Panc1 (cell line): ENCODE measurements at regions not wholly inside any gene's neighbourhood (a gene's known extent, or its start where the extent isn't known, plus 50 kb on each side); places are given as distances from the start of the nearest gene placed in this dataset.
"Not testable (repeated sequence)": the region's sequence is repeated elsewhere in the genome, so short reads cannot be mapped to it uniquely, and the experiment has no call there.

Experiments
- ATAC-seq: fragments of 200-7000 bp; cut with Tn5 transposase; 2 replicates; pipeline ENCODE4 v1.9.1; 2020; ENCODE audit warnings: mild to moderate bottlenecking, moderate library complexity
- BruUV-seq: library from RNA; stranded (reverse); fragments of 400-500 nt; replicated peaks from 2 replicates; lab custom pipeline; 2021; lab: Mats Ljungman, UMichigan
- CTCF ChIA-PET: fragments of 300-600 bp; sonication (Branson Sonifier 250); formaldehyde crosslinking; loops from one replicate; lab custom pipeline; 2022; ENCODE audit warnings: antibody characterized with exemption; lab: Charles Lee
- POLR2A ChIA-PET: fragments of 300-600 bp; sonication (Branson Sonifier 250); formaldehyde crosslinking; loops from one replicate; lab custom pipeline; 2022; ENCODE audit warnings: antibody characterized with exemption; lab: Charles Lee
- DNase-seq: peaks from one replicate; pipeline ENCODE4 v3.0.0-alpha.2; 2010; ENCODE audit warnings: low read depth, low spot score
- H3K27ac ChIP-seq: 2 replicates; pipeline ENCODE4 v1.5.1; 2011; ENCODE audit warnings: mild to moderate bottlenecking, low read length, inconsistent platforms
- H3K27me3 ChIP-seq: fragments of 200-500 bp; sonication (Bioruptor generic); 2 replicates; pipeline ENCODE4 v1.6.0; 2014; ENCODE audit warnings: low read length, inconsistent platforms; ENCODE audit not compliant: control insufficient read depth, insufficient read depth
- H3K36me3 ChIP-seq: fragments of 200-500 bp; sonication (Bioruptor generic); 2 replicates; pipeline ENCODE4 v1.5.1; 2014; ENCODE audit warnings: inconsistent platforms, mild to moderate bottlenecking, low read length, moderate library complexity; ENCODE audit not compliant: control insufficient read depth, insufficient read depth
- H3K4me1 ChIP-seq: 2 replicates; pipeline ENCODE4 v1.5.1; 2011; ENCODE audit warnings: inconsistent platforms, mild to moderate bottlenecking, low read length, moderate library complexity; ENCODE audit not compliant: control insufficient read depth, insufficient read depth
- H3K4me3 ChIP-seq, 2 experiments: 2 replicates each; pipeline ENCODE4 v1.5.1; 2011 to 2012; ENCODE audit warnings: low read depth in 2 of 2, low read length in 2 of 2, mild to moderate bottlenecking in 2 of 2, inconsistent platforms in 1 of 2, moderate library complexity in 1 of 2
- H3K9me3 ChIP-seq: fragments of 200-500 bp; sonication (Bioruptor generic); 2 replicates; pipeline ENCODE4 v1.5.1; 2014; ENCODE audit warnings: low read depth, mild to moderate bottlenecking, inconsistent platforms, low read length, moderate library complexity; ENCODE audit not compliant: control insufficient read depth, insufficient read depth
- POLR2AphosphoS5 ChIP-seq: IDR thresholded peaks from 2 replicates; pipeline ENCODE4 v1.6.1; 2012; ENCODE audit warnings: mild to moderate bottlenecking, low read depth, low read length, moderate library complexity
- SIN3A ChIP-seq: IDR thresholded peaks from 2 replicates; pipeline ENCODE4 v1.6.1; 2012; ENCODE audit warnings: low read depth, mild to moderate bottlenecking, low read length, moderate library complexity, borderline replicate concordance; ENCODE audit not compliant: insufficient read depth
- TCF7L2 ChIP-seq: IDR thresholded peaks from 2 replicates; pipeline ENCODE4 v1.6.1; 2011; ENCODE audit warnings: mild to moderate bottlenecking, low read depth, low read length, inconsistent platforms
- in situ Hi-C: cut with HindIII; loops from 2 replicates; pipeline ENCODE4 v1.10.0; 2016; ENCODE audit warnings: low sequenced_read_pairs, low pct_unique_long_range_greater_than_20kb
- intact Hi-C: fragments of 100-400 bp; cut with micrococcal nuclease; formaldehyde crosslinking; loops from one replicate; pipeline ENCODE4 v1.10.0; 2022; ENCODE audit not compliant: unreplicated experiment
- TF ChIP-seq, protein P1 (sequence below): fragments of 450-650 bp; IDR thresholded peaks from 2 replicates; pipeline ENCODE4 v1.5.1; 2017; ENCODE audit warnings: mild to moderate bottlenecking
- TF ChIP-seq, protein P2 (sequence below), 2 experiments: IDR thresholded peaks; 2 replicates each; pipeline ENCODE4 v1.6.1; 2011 to 2012; ENCODE audit warnings: low read depth in 2 of 2, control low read depth in 1 of 2, low read length in 1 of 2, mild to moderate bottlenecking in 1 of 2, moderate library complexity in 1 of 2; ENCODE audit not compliant: insufficient read depth in 1 of 2

DNA sequence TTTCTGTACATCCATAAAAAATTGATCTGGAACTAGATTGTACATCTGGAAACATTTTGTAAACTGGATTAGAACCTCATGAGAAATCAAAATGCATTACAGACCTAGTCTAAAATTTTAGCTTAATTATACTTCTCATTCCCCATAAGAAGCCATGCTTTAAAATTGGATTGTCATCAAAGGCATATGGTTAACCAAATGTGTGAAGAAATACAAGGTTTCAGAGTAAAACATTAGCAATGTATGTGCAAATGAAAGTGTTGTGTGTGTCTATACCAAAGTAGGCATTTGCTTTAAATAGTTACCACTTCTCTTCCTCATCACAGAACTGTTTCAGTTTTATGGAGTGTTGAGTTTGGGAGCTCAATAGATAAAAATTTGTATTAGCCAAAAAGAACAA lies 968.7 kb downstream of the EPHA3 start:
- no peak overlapping the region for H3K4me3 ChIP-seq
- no TSS peak for BruUV-seq
- CTCF ChIA-PET, result no interaction called here
- intact Hi-C loops, result no loop called here
- TF ChIP-seq TCF7L2 (no peak), POLR2AphosphoS5 (no peak), SIN3A (no peak)
- TF ChIP-seq, protein P1, sequence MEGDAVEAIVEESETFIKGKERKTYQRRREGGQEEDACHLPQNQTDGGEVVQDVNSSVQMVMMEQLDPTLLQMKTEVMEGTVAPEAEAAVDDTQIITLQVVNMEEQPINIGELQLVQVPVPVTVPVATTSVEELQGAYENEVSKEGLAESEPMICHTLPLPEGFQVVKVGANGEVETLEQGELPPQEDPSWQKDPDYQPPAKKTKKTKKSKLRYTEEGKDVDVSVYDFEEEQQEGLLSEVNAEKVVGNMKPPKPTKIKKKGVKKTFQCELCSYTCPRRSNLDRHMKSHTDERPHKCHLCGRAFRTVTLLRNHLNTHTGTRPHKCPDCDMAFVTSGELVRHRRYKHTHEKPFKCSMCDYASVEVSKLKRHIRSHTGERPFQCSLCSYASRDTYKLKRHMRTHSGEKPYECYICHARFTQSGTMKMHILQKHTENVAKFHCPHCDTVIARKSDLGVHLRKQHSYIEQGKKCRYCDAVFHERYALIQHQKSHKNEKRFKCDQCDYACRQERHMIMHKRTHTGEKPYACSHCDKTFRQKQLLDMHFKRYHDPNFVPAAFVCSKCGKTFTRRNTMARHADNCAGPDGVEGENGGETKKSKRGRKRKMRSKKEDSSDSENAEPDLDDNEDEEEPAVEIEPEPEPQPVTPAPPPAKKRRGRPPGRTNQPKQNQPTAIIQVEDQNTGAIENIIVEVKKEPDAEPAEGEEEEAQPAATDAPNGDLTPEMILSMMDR, result no peak
- TF ChIP-seq, protein P2, sequence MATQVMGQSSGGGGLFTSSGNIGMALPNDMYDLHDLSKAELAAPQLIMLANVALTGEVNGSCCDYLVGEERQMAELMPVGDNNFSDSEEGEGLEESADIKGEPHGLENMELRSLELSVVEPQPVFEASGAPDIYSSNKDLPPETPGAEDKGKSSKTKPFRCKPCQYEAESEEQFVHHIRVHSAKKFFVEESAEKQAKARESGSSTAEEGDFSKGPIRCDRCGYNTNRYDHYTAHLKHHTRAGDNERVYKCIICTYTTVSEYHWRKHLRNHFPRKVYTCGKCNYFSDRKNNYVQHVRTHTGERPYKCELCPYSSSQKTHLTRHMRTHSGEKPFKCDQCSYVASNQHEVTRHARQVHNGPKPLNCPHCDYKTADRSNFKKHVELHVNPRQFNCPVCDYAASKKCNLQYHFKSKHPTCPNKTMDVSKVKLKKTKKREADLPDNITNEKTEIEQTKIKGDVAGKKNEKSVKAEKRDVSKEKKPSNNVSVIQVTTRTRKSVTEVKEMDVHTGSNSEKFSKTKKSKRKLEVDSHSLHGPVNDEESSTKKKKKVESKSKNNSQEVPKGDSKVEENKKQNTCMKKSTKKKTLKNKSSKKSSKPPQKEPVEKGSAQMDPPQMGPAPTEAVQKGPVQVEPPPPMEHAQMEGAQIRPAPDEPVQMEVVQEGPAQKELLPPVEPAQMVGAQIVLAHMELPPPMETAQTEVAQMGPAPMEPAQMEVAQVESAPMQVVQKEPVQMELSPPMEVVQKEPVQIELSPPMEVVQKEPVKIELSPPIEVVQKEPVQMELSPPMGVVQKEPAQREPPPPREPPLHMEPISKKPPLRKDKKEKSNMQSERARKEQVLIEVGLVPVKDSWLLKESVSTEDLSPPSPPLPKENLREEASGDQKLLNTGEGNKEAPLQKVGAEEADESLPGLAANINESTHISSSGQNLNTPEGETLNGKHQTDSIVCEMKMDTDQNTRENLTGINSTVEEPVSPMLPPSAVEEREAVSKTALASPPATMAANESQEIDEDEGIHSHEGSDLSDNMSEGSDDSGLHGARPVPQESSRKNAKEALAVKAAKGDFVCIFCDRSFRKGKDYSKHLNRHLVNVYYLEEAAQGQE (IDR thresholded peaks at IDR 0.05; ENCODE audit: insufficient read depth in 1 of 2, low read depth in 2 of 2, low read length in 1 of 2), result no peak
- ATAC-seq, result no peak
- no peaks in the 10 kb centered on the region for H3K9me3 ChIP-seq
- in situ Hi-C loops, result no loop called here
- H3K36me3 ChIP-seq, result no peaks in the 10 kb centered on the region
- no peak overlapping the region for H3K27ac ChIP-seq
- no peaks in the 10 kb centered on the region for H3K4me1 ChIP-seq
- POLR2A ChIA-PET, result no interaction called here
- no peaks in the 10 kb centered on the region for H3K27me3 ChIP-seq
- DNase-seq, result no peak

DNA sequence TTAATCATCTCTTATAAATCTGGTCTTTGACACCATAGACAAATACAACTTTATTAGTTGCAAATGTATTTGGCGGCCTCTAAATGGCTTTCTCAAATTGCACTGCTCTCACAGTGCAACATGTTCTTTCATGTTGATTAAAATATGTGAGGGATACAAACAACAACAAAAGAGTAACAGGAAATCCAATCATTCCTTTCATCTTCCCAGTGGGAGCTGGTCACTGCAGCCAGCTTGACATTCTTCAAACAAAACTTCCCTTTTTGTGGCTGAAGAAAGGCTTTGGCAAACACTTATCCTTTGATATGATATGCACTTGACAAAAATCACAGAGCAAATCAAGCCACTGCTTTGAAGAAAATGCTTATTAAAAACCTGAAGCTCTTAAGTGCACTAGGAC lies 973.6 kb downstream of the EPHA3 start:
- in situ Hi-C loops, result no loop called here

DNA sequence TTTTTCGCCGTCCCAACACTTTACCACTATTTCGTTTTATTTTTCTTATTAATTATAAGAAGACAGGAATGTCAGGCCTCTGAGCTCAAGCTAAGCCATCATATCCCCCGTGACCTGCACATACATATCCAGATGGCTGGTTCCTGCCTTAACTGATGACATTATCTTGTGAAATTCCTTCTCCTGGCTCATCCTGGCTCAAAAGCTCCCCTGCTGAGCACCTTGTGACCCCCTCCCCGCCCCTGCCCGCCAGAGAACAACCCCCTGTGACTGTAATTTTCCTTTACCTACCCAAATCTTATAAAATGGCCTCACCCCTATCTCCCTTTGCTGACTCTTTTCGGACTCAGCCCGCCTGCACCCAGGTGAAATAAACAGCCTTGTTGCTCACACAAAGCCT lies 978.9 kb downstream of the EPHA3 start:
- H3K4me3 ChIP-seq, H3K27me3 ChIP-seq, CTCF ChIA-PET, in situ Hi-C loops, H3K9me3 ChIP-seq, BruUV-seq, POLR2A ChIA-PET, DNase-seq, H3K4me1 ChIP-seq, intact Hi-C loops, H3K27ac ChIP-seq, H3K36me3 ChIP-seq, ATAC-seq: not testable (repeated sequence)

More for the DNA sequence above, 973.6 kb downstream of the EPHA3 start:
- intact Hi-C loops, result no loop called here
- H3K4me3 ChIP-seq, result no peak overlapping the region
- DNase-seq, result no peak
- no peak for ATAC-seq
- no peaks in the 10 kb centered on the region for H3K4me1 ChIP-seq
- BruUV-seq, result no TSS peak
- no peaks in the 10 kb centered on the region for H3K27me3 ChIP-seq
- ChIA-PET CTCF (no interaction called here), POLR2A (no interaction called here)
- no peaks in the 10 kb centered on the region for H3K9me3 ChIP-seq
- H3K36me3 ChIP-seq, result no peaks in the 10 kb centered on the region
- no peak for TF ChIP-seq TCF7L2
- no peak for TF ChIP-seq POLR2AphosphoS5
- TF ChIP-seq, protein P2 (IDR thresholded peaks at IDR 0.05; ENCODE audit: insufficient read depth in 1 of 2, low read depth in 2 of 2, low read length in 1 of 2), result no peak
- TF ChIP-seq, protein P1, result no peak
- TF ChIP-seq SIN3A, result no peak
- H3K27ac ChIP-seq, result no peak overlapping the region
